Erythroblast (primary cell): ENCODE measurements at regions not wholly inside any gene's neighbourhood (a gene's known extent, or its start where the extent isn't known, plus 50 kb on each side); places are given as distances from the start of the nearest gene placed in this dataset.

Experiments used
- DNase-seq, 2 experiments: peaks; one replicate each; lab custom pipeline; 2025; lab: John Stamatoyannopoulos, UW
- GATA1 ChIP-seq: IDR thresholded peaks from 2 replicates; pipeline ENCODE4 v1.6.1; 2011; ENCODE audit warnings: low read depth, mild to moderate bottlenecking, control low read depth, low read length, moderate library complexity
- POLR2A ChIP-seq: IDR thresholded peaks from 2 replicates; pipeline ENCODE4 v1.6.1; 2011; ENCODE audit warnings: mild to moderate bottlenecking, low read length

GRCh38 chr4:126955292-126956183 is 677.2 kb upstream of the INTU start:
- TF ChIP-seq GATA1 (no peak), POLR2A (no peak)
- DNase-seq = no peak

- TF ChIP-seq POLR2A (no peak), GATA1 (no peak)
- no peak for DNase-seq
These were observed 676.4 kb upstream of the INTU start for GRCh38 chr4:126956184-126956897.

- TF ChIP-seq POLR2A (no peak), GATA1 (no peak)
- DNase-seq = no peak
These were observed 675.2 kb upstream of the INTU start for GRCh38 chr4:126957556-126957955.

- no peak for TF ChIP-seq POLR2A
- no peak for DNase-seq
These were observed 674.8 kb upstream of the INTU start for GRCh38 chr4:126957987-126958386.

GRCh38 chr4:126958482-126958881 is 674.3 kb upstream of the INTU start:
- TF ChIP-seq POLR2A (no peak), GATA1 (no peak)
- no peak for DNase-seq

GRCh38 chr4:126959056-126959745 is 673.6 kb upstream of the INTU start:
- DNase-seq = no peak
- TF ChIP-seq POLR2A (no peak), GATA1 (no peak)

GRCh38 chr4:126960760-126961159 is 672.0 kb upstream of the INTU start:
- TF ChIP-seq POLR2A (no peak), GATA1 (no peak)
- DNase-seq = no peak

GRCh38 chr4:126961661-126962060 is 671.1 kb upstream of the INTU start:
- TF ChIP-seq POLR2A = no peak
- TF ChIP-seq GATA1 = no peak
- no peak for DNase-seq

GRCh38 chr4:126965877-126966276 is 666.9 kb upstream of the INTU start:
- TF ChIP-seq GATA1 (no peak), POLR2A (no peak)
- DNase-seq = no peak

GRCh38 chr4:126969360-126970235 is 663.2 kb upstream of the INTU start:
- no peak for DNase-seq
- TF ChIP-seq POLR2A = no peak
- TF ChIP-seq GATA1 = no peak

- no peak for TF ChIP-seq POLR2A
- TF ChIP-seq GATA1 = no peak
- DNase-seq = no peak
These were observed 659.6 kb upstream of the INTU start for GRCh38 chr4:126973201-126973600.

- TF ChIP-seq POLR2A (no peak), GATA1 (no peak)
- DNase-seq = no peak
These were observed 655.7 kb upstream of the INTU start for GRCh38 chr4:126976850-126977632.

- TF ChIP-seq GATA1 (no peak), POLR2A (no peak)
- DNase-seq = no peak
These were observed 646.8 kb upstream of the INTU start for GRCh38 chr4:126986005-126986404.

- TF ChIP-seq POLR2A (no peak), GATA1 (no peak)
- no peak for DNase-seq
These were observed 645.9 kb upstream of the INTU start for GRCh38 chr4:126986828-126987227.
